ENCODE measurements at regions not wholly inside any gene's neighbourhood (a gene's known extent, or its start where the extent isn't known, plus 50 kb on each side); places are given as distances from the start of the nearest gene placed in this dataset.

DNA sequence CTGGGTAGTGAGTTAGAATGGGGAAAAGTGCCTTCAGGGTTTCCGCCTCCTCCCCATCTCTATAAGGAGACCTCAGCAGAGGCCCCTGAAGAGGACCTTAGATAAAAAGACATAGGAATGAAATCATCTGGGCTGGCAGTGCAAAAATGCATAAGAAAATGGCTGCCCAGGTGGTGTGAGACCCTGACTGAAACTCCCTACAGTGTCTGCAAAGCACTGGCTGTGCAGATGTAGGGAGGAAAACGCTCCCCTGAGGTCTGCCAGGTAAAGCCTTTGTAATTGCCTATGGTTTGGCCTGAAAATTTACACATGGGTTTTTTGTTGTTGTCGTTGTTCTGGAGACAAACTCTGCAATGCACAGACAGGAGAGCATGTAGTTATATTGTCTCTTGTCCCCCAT, 128.1 kb upstream of the VWC2 start:
- TF ChIP-seq NR1H2 (CRISPR knock-in tag; IDR thresholded peaks at IDR 0.05) (no peak), ZNF423 (CRISPR knock-in tag; IDR thresholded peaks at IDR 0.05) (peak; percentile 92)
- TF ChIP-seq, protein P1, sequence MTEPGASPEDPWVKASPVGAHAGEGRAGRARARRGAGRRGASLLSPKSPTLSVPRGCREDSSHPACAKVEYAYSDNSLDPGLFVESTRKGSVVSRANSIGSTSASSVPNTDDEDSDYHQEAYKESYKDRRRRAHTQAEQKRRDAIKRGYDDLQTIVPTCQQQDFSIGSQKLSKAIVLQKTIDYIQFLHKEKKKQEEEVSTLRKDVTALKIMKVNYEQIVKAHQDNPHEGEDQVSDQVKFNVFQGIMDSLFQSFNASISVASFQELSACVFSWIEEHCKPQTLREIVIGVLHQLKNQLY (CRISPR knock-in tag; IDR thresholded peaks at IDR 0.05): no peak
- TF ChIP-seq, protein P2, sequence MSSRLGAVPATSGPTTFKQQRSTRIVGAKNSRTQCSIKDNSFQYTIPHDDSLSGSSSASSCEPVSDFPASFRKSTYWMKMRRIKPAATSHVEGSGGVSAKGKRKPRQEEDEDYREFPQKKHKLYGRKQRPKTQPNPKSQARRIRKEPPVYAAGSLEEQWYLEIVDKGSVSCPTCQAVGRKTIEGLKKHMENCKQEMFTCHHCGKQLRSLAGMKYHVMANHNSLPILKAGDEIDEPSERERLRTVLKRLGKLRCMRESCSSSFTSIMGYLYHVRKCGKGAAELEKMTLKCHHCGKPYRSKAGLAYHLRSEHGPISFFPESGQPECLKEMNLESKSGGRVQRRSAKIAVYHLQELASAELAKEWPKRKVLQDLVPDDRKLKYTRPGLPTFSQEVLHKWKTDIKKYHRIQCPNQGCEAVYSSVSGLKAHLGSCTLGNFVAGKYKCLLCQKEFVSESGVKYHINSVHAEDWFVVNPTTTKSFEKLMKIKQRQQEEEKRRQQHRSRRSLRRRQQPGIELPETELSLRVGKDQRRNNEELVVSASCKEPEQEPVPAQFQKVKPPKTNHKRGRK (CRISPR knock-in tag; IDR thresholded peaks at IDR 0.05; ENCODE audit: borderline replicate concordance): no peak
- TF ChIP-seq, protein P3, sequence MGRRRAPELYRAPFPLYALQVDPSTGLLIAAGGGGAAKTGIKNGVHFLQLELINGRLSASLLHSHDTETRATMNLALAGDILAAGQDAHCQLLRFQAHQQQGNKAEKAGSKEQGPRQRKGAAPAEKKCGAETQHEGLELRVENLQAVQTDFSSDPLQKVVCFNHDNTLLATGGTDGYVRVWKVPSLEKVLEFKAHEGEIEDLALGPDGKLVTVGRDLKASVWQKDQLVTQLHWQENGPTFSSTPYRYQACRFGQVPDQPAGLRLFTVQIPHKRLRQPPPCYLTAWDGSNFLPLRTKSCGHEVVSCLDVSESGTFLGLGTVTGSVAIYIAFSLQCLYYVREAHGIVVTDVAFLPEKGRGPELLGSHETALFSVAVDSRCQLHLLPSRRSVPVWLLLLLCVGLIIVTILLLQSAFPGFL (CRISPR knock-in tag; IDR thresholded peaks at IDR 0.05; ENCODE audit: borderline replicate concordance): no peak
- Mint-ChIP-seq H3K27me3 (ENCODE audit: low read depth) (no peaks in the 10 kb centered on the region), H3K4me1 (peaks cover 26% of the 10 kb centered on the region), H3K27ac (no peak overlapping the region), H3K36me3 (peaks cover 18% of the 10 kb centered on the region), H3K9me3 (peaks cover 28% of the 10 kb centered on the region), H3K4me3 (no peak overlapping the region)
- DNase-seq (ENCODE audit: low spot score) (no peak), ATAC-seq (0 out of 2 replicates have a peak, but pooled peaks have one; percentile 39)
- ChIA-PET CTCF (no interaction called here), POLR2A (no interaction called here)

DNA sequence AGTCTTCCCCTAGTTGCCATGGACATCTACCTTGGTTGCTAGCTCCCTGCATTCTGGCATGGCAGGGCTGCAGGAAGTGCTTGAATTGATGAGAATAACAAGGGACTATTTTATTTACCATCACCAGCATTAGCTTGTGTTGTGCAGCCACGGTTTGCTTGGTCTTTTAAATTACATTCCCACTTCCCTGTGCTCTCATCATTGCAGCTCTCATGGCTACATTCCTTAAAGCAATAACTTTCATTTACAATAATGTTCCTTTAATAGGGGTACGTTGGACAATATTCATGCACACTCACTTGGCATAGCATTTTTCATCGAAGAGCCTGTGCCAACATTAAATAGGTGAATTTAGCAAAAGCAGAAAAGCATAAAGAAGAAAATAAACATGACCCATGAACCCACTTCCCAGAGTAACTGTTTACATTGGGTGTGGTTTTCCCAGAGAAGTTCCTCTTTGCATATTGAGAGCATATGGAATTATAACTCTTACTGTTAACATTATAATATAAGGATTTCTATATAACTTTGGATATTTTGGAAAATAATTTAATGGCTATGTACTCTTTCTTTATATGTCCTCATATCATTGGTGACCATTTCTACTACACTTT, 113.2 kb upstream of the VWC2 start:
- ATAC-seq (no peak), DNase-seq (ENCODE audit: low spot score) (no peak)
- Mint-ChIP-seq H3K4me1 (peaks cover under 1% of the 10 kb centered on the region; the same call in 1 of the 2 replicates), H3K36me3 (peaks cover 5% of the 10 kb centered on the region), H3K4me3 (no peak overlapping the region), H3K9me3 (peaks cover 7% of the 10 kb centered on the region; the same call in 1 of the 2 replicates), H3K27me3 (ENCODE audit: low read depth) (no peaks in the 10 kb centered on the region; the same call in none of the 2 replicates), H3K27ac (no peak overlapping the region)
- POLR2A ChIA-PET: interaction anchor here (0.6 kb wide), 1 partner anchor 196 kb away, joined by 3 read pairs; no protein-coding TSS in a partner anchor
- TF ChIP-seq, protein P4, sequence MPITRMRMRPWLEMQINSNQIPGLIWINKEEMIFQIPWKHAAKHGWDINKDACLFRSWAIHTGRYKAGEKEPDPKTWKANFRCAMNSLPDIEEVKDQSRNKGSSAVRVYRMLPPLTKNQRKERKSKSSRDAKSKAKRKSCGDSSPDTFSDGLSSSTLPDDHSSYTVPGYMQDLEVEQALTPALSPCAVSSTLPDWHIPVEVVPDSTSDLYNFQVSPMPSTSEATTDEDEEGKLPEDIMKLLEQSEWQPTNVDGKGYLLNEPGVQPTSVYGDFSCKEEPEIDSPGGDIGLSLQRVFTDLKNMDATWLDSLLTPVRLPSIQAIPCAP (CRISPR knock-in tag; IDR thresholded peaks at IDR 0.05): no peak
- TF ChIP-seq NFE2L1 (CRISPR knock-in tag; IDR thresholded peaks at IDR 0.05): no peak
- TF ChIP-seq IRF2 (CRISPR knock-in tag; IDR thresholded peaks at IDR 0.05; ENCODE audit: borderline replicate concordance, low read depth): no peak
- TF ChIP-seq, protein P5, sequence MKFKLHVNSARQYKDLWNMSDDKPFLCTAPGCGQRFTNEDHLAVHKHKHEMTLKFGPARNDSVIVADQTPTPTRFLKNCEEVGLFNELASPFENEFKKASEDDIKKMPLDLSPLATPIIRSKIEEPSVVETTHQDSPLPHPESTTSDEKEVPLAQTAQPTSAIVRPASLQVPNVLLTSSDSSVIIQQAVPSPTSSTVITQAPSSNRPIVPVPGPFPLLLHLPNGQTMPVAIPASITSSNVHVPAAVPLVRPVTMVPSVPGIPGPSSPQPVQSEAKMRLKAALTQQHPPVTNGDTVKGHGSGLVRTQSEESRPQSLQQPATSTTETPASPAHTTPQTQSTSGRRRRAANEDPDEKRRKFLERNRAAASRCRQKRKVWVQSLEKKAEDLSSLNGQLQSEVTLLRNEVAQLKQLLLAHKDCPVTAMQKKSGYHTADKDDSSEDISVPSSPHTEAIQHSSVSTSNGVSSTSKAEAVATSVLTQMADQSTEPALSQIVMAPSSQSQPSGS (CRISPR knock-in tag; IDR thresholded peaks at IDR 0.05; ENCODE audit: borderline replicate concordance, low read depth): no peak
- TF ChIP-seq SP1 (CRISPR knock-in tag; conservative IDR thresholded peaks at IDR 0.05): no peak
- TF ChIP-seq NFYB (CRISPR knock-in tag; conservative IDR thresholded peaks at IDR 0.05; ENCODE audit: low read depth): no peak
- TF ChIP-seq, protein P6, sequence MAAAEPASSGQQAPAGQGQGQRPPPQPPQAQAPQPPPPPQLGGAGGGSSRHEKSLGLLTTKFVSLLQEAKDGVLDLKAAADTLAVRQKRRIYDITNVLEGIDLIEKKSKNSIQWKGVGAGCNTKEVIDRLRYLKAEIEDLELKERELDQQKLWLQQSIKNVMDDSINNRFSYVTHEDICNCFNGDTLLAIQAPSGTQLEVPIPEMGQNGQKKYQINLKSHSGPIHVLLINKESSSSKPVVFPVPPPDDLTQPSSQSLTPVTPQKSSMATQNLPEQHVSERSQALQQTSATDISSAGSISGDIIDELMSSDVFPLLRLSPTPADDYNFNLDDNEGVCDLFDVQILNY (CRISPR knock-in tag; IDR thresholded peaks at IDR 0.05): no peak
- TF ChIP-seq, protein P7, sequence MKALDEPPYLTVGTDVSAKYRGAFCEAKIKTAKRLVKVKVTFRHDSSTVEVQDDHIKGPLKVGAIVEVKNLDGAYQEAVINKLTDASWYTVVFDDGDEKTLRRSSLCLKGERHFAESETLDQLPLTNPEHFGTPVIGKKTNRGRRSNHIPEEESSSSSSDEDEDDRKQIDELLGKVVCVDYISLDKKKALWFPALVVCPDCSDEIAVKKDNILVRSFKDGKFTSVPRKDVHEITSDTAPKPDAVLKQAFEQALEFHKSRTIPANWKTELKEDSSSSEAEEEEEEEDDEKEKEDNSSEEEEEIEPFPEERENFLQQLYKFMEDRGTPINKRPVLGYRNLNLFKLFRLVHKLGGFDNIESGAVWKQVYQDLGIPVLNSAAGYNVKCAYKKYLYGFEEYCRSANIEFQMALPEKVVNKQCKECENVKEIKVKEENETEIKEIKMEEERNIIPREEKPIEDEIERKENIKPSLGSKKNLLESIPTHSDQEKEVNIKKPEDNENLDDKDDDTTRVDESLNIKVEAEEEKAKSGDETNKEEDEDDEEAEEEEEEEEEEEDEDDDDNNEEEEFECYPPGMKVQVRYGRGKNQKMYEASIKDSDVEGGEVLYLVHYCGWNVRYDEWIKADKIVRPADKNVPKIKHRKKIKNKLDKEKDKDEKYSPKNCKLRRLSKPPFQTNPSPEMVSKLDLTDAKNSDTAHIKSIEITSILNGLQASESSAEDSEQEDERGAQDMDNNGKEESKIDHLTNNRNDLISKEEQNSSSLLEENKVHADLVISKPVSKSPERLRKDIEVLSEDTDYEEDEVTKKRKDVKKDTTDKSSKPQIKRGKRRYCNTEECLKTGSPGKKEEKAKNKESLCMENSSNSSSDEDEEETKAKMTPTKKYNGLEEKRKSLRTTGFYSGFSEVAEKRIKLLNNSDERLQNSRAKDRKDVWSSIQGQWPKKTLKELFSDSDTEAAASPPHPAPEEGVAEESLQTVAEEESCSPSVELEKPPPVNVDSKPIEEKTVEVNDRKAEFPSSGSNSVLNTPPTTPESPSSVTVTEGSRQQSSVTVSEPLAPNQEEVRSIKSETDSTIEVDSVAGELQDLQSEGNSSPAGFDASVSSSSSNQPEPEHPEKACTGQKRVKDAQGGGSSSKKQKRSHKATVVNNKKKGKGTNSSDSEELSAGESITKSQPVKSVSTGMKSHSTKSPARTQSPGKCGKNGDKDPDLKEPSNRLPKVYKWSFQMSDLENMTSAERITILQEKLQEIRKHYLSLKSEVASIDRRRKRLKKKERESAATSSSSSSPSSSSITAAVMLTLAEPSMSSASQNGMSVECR (CRISPR knock-in tag; IDR thresholded peaks at IDR 0.05; ENCODE audit: borderline replicate concordance): no peak
- TF ChIP-seq ZNF396 (CRISPR knock-in tag; IDR thresholded peaks at IDR 0.05; ENCODE audit: borderline replicate concordance): no peak
- TF ChIP-seq, protein P8, sequence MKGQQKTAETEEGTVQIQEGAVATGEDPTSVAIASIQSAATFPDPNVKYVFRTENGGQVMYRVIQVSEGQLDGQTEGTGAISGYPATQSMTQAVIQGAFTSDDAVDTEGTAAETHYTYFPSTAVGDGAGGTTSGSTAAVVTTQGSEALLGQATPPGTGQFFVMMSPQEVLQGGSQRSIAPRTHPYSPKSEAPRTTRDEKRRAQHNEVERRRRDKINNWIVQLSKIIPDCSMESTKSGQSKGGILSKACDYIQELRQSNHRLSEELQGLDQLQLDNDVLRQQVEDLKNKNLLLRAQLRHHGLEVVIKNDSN (CRISPR knock-in tag; IDR thresholded peaks at IDR 0.05): no peak
- TF ChIP-seq ZNF317 (CRISPR knock-in tag; IDR thresholded peaks at IDR 0.05; ENCODE audit: borderline replicate concordance, low read depth): no peak
- no peak for TF ChIP-seq HMGA2 (CRISPR knock-in tag; IDR thresholded peaks at IDR 0.05)
- TF ChIP-seq, protein P9, sequence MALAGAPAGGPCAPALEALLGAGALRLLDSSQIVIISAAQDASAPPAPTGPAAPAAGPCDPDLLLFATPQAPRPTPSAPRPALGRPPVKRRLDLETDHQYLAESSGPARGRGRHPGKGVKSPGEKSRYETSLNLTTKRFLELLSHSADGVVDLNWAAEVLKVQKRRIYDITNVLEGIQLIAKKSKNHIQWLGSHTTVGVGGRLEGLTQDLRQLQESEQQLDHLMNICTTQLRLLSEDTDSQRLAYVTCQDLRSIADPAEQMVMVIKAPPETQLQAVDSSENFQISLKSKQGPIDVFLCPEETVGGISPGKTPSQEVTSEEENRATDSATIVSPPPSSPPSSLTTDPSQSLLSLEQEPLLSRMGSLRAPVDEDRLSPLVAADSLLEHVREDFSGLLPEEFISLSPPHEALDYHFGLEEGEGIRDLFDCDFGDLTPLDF (CRISPR knock-in tag; IDR thresholded peaks at IDR 0.05): no peak
- CTCF ChIA-PET: no interaction called here
